ENCODE measurements at regions not wholly inside any gene's neighbourhood (a gene's known extent, or its start where the extent isn't known, plus 50 kb on each side); places are given as distances from the start of the nearest gene placed in this dataset.

DNA sequence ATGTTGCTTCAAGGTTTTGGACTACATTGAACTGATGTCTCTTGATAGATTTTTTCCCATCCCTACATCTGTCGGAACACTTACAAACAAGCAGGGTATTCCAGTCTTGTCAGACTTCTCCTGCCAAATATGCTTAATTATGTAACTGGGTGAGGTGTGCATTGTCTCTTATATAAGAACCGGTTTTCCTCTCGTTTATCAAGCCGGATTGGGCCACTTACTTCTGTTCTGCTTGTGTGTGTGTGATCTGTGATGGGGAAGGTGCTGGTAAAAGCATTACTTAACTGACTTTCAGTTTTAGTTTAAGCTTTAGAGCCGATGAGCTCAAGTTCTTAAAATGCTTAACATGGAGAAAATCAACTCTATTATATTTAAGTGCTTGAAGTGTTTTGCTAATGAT lies 57.9 kb downstream of the OTUD1 start (continued):
- TF ChIP-seq, protein P1, sequence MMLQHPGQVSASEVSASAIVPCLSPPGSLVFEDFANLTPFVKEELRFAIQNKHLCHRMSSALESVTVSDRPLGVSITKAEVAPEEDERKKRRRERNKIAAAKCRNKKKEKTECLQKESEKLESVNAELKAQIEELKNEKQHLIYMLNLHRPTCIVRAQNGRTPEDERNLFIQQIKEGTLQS (IDR thresholded peaks at IDR 0.05; ENCODE audit: insufficient read depth, low read depth, low read length), result no peak
